Uterus (tissue), 3 donors: ENCODE measurements at regions not wholly inside any gene's neighbourhood (a gene's known extent, or its start where the extent isn't known, plus 50 kb on each side); places are given as distances from the start of the nearest gene placed in this dataset.

Source experiments
- DNase-seq, 2 donors: peaks; one replicate each; pipeline ENCODE4 v3.0.0-alpha.2; 2019 to 2020
- H3K27ac ChIP-seq, 2 donors: fragments of 200-600 bp; sonication (generic); 1 replicate in 1 of 2; 2 replicates in 1 of 2; pipeline ENCODE4 v1.5.1; 2016 to 2018
- H3K27me3 ChIP-seq, 2 donors: fragments of 200-600 bp; sonication (generic); one replicate each; pipeline ENCODE4 v1.5.1; 2018 to 2019; ENCODE audit warnings: control low read depth in 1 of 2
- H3K36me3 ChIP-seq, 2 donors: fragments of 200-600 bp; sonication (generic); one replicate each; pipeline ENCODE4 v1.5.1; 2019; ENCODE audit warnings: control low read depth in 1 of 2
- H3K4me1 ChIP-seq, 2 donors: fragments of 200-600 bp; sonication (generic); one replicate each; pipeline ENCODE4 v1.5.1; 2018 to 2019; ENCODE audit warnings: control low read depth in 1 of 2
- H3K4me3 ChIP-seq, 2 donors: fragments of 200-600 bp; sonication (generic); 1 replicate in 1 of 2; 2 replicates in 1 of 2; pipeline ENCODE4 v1.5.1; 2018 to 2019; ENCODE audit warnings: mild to moderate bottlenecking in 1 of 2
- H3K9me3 ChIP-seq, 2 donors: fragments of 200-600 bp; sonication (generic); one replicate each; pipeline ENCODE4 v1.5.1; 2019; ENCODE audit warnings: control low read depth in 1 of 2
- POLR2A ChIP-seq, 2 donors: fragments of 450-650 bp; IDR thresholded peaks; one replicate each; pipeline ENCODE4 v1.6.1; 2016; ENCODE audit warnings: antibody characterized with exemption in 2 of 2, mild to moderate bottlenecking in 1 of 2, moderate library complexity in 1 of 2
- intact Hi-C: fragments of 100-400 bp; cut with DNase I; formaldehyde crosslinking; loops from one replicate; pipeline ENCODE4 v1.15.1; 2023; ENCODE audit warnings: low total_unique reads
- TF ChIP-seq, protein P1 (sequence below), 4 experiments: fragments of 200-600 bp in 2 of 4; fragments of 450-650 bp in 2 of 4; sonication (generic) in 2 of 4; IDR thresholded peaks; one replicate each; pipeline ENCODE4 v1.5.1; 2016 to 2019; ENCODE audit warnings: antibody characterized with exemption in 4 of 4, mild to moderate bottlenecking in 2 of 4, moderate library complexity in 1 of 4
- donor health status: DM: yes; HTN: yes; CAD: no.

DNA sequence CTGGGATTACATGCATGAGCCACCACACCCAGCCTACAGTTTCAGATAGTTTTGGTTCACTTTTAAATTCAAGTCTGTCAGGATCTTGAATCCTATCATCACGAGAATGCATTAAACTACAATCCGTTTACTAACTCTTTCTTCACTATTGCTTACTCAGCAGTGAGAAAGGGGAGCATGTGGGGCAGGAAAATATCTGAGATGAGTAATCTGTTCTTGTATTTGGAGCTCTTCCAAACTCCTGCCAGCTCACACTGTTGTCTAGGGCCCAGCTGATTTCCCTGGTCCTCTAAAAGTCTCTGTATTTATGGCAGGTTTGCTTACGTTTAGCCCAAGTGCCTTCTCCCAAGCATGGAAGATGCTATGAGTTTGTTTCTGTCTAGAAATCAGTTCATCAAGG, 152.2 kb downstream of the FGF18 start:
- DNase-seq: no peak
- Histone ChIP-seq H3K9me3 (peaks cover 0 to 7% of the 10 kb centered on the region in 2 donors), H3K4me1 (no peaks in the 10 kb centered on the region), H3K27me3 (no peaks in the 10 kb centered on the region), H3K4me3 (no peak overlapping the region), H3K36me3 (no peaks in the 10 kb centered on the region), H3K27ac (no peak overlapping the region)
- intact Hi-C loops: no loop called here
- no peak for TF ChIP-seq POLR2A (IDR thresholded peaks at IDR 0.05)
- TF ChIP-seq, protein P1, sequence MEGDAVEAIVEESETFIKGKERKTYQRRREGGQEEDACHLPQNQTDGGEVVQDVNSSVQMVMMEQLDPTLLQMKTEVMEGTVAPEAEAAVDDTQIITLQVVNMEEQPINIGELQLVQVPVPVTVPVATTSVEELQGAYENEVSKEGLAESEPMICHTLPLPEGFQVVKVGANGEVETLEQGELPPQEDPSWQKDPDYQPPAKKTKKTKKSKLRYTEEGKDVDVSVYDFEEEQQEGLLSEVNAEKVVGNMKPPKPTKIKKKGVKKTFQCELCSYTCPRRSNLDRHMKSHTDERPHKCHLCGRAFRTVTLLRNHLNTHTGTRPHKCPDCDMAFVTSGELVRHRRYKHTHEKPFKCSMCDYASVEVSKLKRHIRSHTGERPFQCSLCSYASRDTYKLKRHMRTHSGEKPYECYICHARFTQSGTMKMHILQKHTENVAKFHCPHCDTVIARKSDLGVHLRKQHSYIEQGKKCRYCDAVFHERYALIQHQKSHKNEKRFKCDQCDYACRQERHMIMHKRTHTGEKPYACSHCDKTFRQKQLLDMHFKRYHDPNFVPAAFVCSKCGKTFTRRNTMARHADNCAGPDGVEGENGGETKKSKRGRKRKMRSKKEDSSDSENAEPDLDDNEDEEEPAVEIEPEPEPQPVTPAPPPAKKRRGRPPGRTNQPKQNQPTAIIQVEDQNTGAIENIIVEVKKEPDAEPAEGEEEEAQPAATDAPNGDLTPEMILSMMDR (IDR thresholded peaks at IDR 0.05): no peak

- no peaks in the 10 kb centered on the region for H3K4me1 ChIP-seq
- no peaks in the 10 kb centered on the region for H3K27me3 ChIP-seq
- H3K36me3 ChIP-seq: no peaks in the 10 kb centered on the region
- intact Hi-C loops: no loop called here
- TF ChIP-seq, protein P1 (IDR thresholded peaks at IDR 0.05): no peak
- no peak for TF ChIP-seq POLR2A (IDR thresholded peaks at IDR 0.05)
- peaks cover 0 to 7% of the 10 kb centered on the region in 2 donors for H3K9me3 ChIP-seq
- H3K27ac ChIP-seq: no peak overlapping the region
- DNase-seq: no peak
- H3K4me3 ChIP-seq: no peak overlapping the region
Observed at GRCh38 chr5:171573021-171573420, 153.6 kb downstream of the FGF18 start.

DNA sequence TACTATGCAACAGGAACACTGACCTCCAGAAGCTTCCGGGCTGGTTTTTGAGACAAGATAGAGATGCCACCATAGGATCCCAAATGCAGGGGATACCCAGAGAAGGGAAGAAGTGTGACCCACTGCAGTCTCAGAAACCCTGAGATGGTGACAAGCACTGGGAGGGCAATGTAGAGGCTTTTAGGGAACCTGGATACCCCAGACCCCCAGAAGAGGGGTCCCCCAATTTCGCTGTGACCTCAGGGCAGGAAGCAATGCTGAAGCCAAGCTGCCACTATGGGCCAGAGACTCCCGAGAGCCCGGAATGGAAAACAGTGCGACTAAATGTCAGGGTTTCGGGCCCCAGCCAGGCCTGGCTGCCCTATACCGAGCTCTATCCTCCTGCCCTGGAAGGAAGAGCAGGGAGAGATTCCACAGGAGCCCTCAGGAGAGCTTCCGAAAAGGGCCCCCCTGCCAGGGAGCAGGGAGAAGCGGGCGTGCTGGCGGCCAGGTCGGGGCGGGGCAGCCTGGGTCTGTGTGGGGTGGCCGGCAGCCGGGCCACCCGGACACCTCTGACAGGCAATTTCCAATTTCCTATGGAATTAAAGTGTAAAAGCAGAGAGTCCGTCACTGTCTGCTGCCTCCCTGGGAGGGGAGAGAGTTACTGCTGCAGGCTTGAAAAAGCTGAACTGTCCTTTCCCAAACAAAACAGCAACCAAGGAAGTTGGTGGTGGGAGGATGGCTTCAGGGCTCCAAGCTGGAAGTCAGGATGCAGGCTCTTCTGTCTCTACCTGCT, 154.2 kb downstream of the FGF18 start:
- Histone ChIP-seq H3K4me3 (no peak overlapping the region), H3K27ac (no peak overlapping the region), H3K9me3 (peaks cover 0 to 7% of the 10 kb centered on the region in 2 donors), H3K27me3 (no peaks in the 10 kb centered on the region), H3K4me1 (peaks cover 0 to under 1% of the 10 kb centered on the region in 2 donors), H3K36me3 (no peaks in the 10 kb centered on the region)
- no peak for DNase-seq
- intact Hi-C loops: no loop called here
- TF ChIP-seq POLR2A (IDR thresholded peaks at IDR 0.05): no peak
- TF ChIP-seq, protein P1 (IDR thresholded peaks at IDR 0.05): no peak

DNA sequence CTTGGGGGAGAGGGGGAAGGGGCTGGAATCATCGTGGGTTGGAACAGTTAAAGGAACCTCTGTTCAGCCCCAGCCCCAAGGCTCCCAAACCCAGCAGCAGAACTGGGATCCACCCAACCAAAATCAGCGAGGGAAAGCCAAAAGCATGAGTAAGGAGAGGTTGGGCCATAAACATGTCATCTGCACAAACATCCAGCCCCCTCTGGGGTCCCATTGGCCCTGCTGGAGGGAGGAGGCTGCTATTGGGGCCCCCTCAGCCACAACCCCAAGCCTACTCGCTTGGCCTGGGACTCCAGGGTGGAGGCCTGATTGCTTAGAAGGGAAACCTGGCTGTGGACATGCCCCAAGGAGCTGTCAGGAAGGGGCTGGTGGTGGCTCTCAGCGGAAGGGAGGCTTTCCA, 154.9 kb downstream of the FGF18 start:
- H3K4me1 ChIP-seq: peaks cover 0 to 8% of the 10 kb centered on the region in 2 donors
- no peak for DNase-seq
- no peaks in the 10 kb centered on the region for H3K36me3 ChIP-seq
- no peak overlapping the region for H3K27ac ChIP-seq
- peaks cover 0 to 7% of the 10 kb centered on the region in 2 donors for H3K9me3 ChIP-seq
- TF ChIP-seq, protein P1 (IDR thresholded peaks at IDR 0.05): no peak
- no peak for TF ChIP-seq POLR2A (IDR thresholded peaks at IDR 0.05)
- intact Hi-C loops: no loop called here
- H3K4me3 ChIP-seq: no peak overlapping the region
- H3K27me3 ChIP-seq: no peaks in the 10 kb centered on the region

- DNase-seq: no peak
- Histone ChIP-seq H3K9me3 (no peaks in the 10 kb centered on the region), H3K36me3 (no peaks in the 10 kb centered on the region), H3K27me3 (no peaks in the 10 kb centered on the region), H3K27ac (no peak overlapping the region), H3K4me1 (peaks cover 0 to 11% of the 10 kb centered on the region in 2 donors), H3K4me3 (no peak overlapping the region)
- TF ChIP-seq POLR2A (IDR thresholded peaks at IDR 0.05): no peak
- TF ChIP-seq, protein P1 (IDR thresholded peaks at IDR 0.05): no peak
- intact Hi-C loops: no loop called here
Observed at GRCh38 chr5:171575386-171575785, 155.9 kb downstream of the FGF18 start.
